Astrocyte of the hippocampus (primary cell): ENCODE measurements at regions not wholly inside any gene's neighbourhood (a gene's known extent, or its start where the extent isn't known, plus 50 kb on each side); places are given as distances from the start of the nearest gene placed in this dataset.
A peak's percentile ranks its signal among the peaks of the same experiment; 100 is the strongest.

Experiments used
- DNase-seq: peaks from one replicate; pipeline ENCODE4 v3.0.0; 2011; ENCODE audit warnings: low read depth, low spot score

GRCh38 chr4:135227842-135228241 is 1026.3 kb upstream of the PABPC4L start:
- no peak for DNase-seq

DNA sequence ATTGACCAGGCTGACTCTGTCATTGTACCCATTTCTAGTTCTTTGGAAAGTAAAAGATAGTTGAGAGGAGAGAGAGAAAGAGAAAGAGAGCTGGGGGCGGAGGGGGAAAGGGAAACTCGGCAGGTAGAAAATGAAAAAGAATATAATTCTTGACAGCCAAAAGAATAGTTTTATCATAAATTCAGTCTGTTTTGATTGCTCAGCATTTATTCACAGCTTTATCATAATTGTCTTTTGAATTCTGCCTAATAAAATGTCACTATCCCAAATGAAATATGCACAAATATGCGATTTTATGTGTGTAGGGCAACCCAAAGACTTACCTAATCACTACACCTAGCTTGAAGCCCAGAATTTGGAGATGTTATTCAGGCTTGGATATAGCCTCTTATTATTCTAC is 1024.0 kb upstream of the PABPC4L start:
- DNase-seq, result no peak

DNA sequence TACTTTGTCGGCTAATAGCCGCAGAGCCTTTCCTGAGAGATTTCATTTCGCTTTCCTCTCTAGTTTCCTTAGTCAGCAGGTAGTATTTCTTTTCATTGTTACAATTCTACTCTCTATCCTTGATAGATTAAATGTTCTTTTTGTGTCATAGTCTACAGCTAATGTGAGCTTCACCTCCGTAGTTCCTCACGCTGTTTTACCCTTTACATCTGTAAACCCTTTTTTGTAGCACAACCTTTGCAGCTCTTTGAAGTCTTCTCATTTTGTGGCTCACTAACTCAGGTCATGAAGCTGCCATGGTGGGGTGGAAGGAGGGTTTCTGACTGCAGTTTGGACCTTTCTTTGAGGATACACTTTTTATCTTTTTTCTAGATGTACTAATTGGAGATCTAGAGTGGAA is 1008.8 kb upstream of the PABPC4L start:
- DNase-seq, result no peak

GRCh38 chr4:135207531-135207930 is 1005.9 kb upstream of the PABPC4L start:
- no peak for DNase-seq

DNA sequence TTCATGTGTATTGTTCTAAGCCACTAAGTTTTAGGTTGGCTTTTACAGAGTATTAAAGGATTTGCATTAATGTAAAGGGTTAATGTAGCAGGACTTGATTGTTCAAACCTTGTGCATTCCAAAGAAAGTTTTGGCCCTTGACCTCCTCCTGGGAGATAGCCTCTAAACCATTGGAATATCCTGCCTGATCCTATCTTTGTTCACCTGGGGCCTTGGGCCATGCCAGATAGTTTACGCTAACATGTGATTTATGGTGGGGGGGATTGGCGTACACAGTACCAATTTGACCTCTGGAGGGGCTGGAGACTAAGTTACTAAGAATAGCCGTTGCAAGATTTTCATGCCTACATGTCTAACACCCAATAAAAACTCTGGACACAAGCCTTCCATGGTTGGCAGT is 1002.7 kb upstream of the PABPC4L start:
- no peak for DNase-seq

- peak; percentile 26 for DNase-seq
Observed at GRCh38 chr4:135201081-135201480, 999.5 kb upstream of the PABPC4L start.

- DNase-seq, result no peak
Observed at GRCh38 chr4:135197641-135198040, 996.1 kb upstream of the PABPC4L start.

- DNase-seq, result no peak
Observed at GRCh38 chr4:135194477-135194876, 992.9 kb upstream of the PABPC4L start.

- peak; percentile 48 for DNase-seq
Observed at GRCh38 chr4:135192751-135193535, 991.4 kb upstream of the PABPC4L start.

GRCh38 chr4:135191596-135191995 is 990.0 kb upstream of the PABPC4L start:
- DNase-seq, result no peak

GRCh38 chr4:135186002-135186401 is 984.4 kb upstream of the PABPC4L start:
- DNase-seq, result no peak

DNA sequence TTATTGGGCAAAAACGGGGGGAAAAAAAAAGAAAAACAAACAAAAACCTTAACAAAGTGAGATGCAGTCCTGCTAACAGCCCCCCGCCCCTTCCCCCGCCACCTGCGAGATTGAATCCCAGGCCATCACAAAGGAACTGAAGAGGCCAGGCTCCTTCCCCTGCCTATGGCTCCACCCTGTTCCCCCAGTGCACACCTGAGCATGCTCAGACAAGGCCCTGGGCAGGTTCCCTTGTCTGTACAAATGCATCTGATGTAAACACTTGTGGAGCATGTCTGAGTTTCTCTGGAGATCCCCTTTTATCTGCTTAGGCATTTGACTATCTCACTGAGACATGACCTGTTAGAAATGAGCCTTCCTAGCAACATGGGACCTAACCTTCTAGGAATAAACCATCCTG is 983.7 kb upstream of the PABPC4L start:
- DNase-seq, result no peak

DNA sequence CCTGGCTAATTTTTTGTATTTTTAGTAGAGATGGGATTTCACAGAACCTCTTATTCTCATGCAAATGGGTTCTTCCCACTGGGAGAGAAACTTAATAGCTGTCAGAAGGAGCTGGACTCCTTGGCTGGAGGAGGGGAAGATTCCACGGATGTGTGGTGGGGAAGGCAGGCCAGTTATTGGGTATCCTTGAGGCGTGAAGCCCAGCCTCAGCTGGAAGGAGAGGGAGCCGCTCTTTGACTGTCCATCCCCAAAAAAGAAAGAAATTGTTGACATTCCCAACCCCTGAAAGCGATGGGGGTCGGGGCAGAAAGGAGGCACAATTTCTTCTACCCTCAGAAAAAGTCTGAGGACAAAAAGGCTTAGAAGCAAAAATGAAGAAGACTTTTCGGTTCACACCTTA is 983.1 kb upstream of the PABPC4L start:
- no peak for DNase-seq

DNA sequence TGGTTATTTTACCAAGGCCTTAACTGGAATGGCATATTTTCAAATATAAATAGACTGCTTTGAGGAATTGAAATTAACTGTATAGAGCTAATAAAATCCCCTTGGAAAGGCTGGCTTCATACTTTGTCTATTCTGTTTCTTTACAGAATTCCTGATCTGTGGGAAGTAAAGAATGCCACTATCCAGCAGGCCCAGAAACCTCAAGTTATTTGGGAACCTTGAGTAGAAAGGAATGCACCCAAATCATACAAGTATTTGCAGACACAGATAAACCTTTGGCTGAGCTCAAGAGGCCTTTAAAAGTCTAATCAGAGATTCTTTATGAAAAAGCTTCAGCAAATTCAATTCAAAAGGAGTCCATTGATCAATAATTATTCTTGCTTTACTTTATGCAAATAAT is 975.7 kb upstream of the PABPC4L start:
- DNase-seq, result peak; percentile 73

GRCh38 chr4:135166661-135167060 is 965.1 kb upstream of the PABPC4L start:
- no peak for DNase-seq

- no peak for DNase-seq
Observed at GRCh38 chr4:135164601-135165000, 963.0 kb upstream of the PABPC4L start.

DNA sequence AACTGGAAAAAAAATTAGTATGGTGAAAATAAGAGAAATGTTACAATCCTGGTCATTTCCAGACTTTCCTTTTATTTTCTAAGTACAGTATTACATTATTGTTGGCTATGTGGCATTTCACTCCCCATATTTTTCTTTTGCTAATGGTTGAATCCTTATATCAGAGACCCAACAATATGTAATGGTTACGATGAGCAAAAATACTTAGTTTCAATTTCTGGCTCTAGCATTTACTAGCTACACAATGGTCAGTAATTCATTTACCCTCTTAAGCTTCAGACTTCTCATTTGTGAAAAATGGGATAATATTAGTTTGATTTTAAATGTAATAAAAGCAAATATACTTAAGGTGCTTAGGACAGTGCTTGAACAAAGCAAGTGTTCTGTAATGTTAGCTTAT is 942.9 kb upstream of the PABPC4L start:
- DNase-seq, result no peak

GRCh38 chr4:135124196-135124595 is 922.6 kb upstream of the PABPC4L start:
- no peak for DNase-seq

DNA sequence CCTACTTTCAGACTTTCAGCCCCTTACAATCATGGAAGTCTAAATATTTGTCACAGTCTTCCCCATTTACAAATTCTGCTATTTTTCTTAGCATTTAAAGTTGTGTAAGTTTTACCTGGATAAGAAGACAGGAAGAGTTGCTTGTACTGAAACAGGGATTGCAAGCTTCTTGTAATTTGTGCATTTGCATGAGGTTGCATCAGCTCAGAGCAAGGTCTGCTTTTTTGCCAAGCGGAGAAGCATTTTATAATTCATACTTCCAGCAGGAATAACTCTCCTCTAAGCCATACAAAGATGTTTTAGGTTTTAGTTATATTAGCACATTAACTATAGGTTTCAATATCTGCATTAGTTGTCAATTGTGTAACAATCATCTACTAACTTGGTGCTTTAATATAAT is 922.0 kb upstream of the PABPC4L start:
- DNase-seq, result no peak

DNA sequence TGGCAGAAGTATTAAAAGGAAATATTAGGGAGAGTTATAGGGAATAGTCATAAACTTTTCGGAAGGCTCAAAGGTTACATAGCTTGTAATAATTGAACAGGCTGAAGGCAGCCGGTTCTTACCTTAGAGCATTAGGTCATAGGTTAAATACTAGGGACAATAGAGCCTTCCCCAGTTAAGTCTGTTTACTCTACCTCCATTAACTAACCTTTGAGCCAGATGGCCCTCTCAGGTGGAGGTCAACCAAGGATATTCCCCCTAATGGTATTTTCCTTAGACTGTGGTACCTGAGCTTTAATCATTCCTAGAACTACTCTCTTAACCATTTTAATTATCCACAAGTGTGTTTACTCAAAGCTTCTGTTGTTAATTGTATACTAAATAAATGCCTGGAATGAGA is 920.9 kb upstream of the PABPC4L start:
- DNase-seq, result no peak

GRCh38 chr4:135120195-135120594 is 918.6 kb upstream of the PABPC4L start:
- peak; percentile 7 for DNase-seq

- DNase-seq, result no peak
Observed at GRCh38 chr4:135114079-135114478, 912.5 kb upstream of the PABPC4L start.

DNA sequence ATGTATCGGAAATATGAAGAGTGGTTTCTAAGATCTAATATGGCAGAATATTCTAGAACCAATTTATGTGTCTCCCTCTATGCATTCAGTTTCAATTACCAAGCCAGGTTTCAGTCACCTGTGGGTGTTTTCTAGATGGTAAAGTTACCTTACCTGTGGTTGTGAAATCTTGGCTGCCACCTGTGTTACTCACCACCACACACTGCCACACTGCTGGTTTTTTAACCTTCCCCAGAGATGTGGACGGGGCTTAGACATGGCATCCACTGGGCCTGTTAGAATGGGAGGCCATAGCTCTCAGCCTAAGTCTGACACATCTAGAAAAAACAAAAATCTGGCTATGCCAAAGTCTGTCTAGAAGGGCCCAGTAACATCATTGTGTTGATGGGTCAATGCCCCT is 896.5 kb upstream of the PABPC4L start:
- DNase-seq, result no peak

- no peak for DNase-seq
Observed at GRCh38 chr4:135073389-135073788, 871.8 kb upstream of the PABPC4L start.
